MCF 10A (cell line): ENCODE measurements at regions not wholly inside any gene's neighbourhood (a gene's known extent, or its start where the extent isn't known, plus 50 kb on each side); places are given as distances from the start of the nearest gene placed in this dataset.
"Not testable (repeated sequence)": the region's sequence is repeated elsewhere in the genome, so short reads cannot be mapped to it uniquely, and the experiment has no call there.

Source experiments
- BruUV-seq: library from RNA; stranded (reverse); fragments of 400-500 nt; replicated peaks from 2 replicates; lab custom pipeline; 2021; lab: Mats Ljungman, UMichigan
- CTCF ChIA-PET: fragments of 300-600 bp; sonication (Branson Sonifier 250); formaldehyde crosslinking; extraction: SDS; loops from one replicate; lab custom pipeline; 2021; ENCODE audit warnings: antibody characterized with exemption, inconsistent platforms; lab: Yijun Ruan, JAX
- POLR2A ChIA-PET: fragments of 300-600, 350-650 bp; sonication (Branson Sonifier 250); formaldehyde crosslinking; extraction: SDS; loops from one replicate; lab custom pipeline; 2020; ENCODE audit warnings: antibody characterized with exemption, inconsistent platforms; lab: Yijun Ruan, JAX
- DNase-seq: peaks from one replicate; pipeline ENCODE4 v3.0.0-alpha.2; 2018; ENCODE audit not compliant: unreplicated experiment
- H3K27ac Mint-ChIP-seq: one replicate; pipeline ENCODE4 v1.8.0; 2022; ENCODE audit warnings: mild to moderate bottlenecking, low read depth, mixed read lengths; ENCODE audit not compliant: unreplicated experiment
- H3K27me3 Mint-ChIP-seq: one replicate; pipeline ENCODE4 v1.8.0; 2022; ENCODE audit warnings: mixed read lengths; ENCODE audit not compliant: insufficient read depth, unreplicated experiment
- H3K36me3 Mint-ChIP-seq: one replicate; pipeline ENCODE4 v1.8.0; 2022; ENCODE audit warnings: mild to moderate bottlenecking, moderate library complexity, mixed read lengths; ENCODE audit not compliant: insufficient read depth, unreplicated experiment
- H3K4me1 Mint-ChIP-seq: one replicate; pipeline ENCODE4 v1.8.0; 2022; ENCODE audit warnings: mixed read lengths; ENCODE audit not compliant: insufficient read depth, unreplicated experiment
- H3K4me3 Mint-ChIP-seq: one replicate; pipeline ENCODE4 v1.8.0; 2022; ENCODE audit warnings: mild to moderate bottlenecking, moderate library complexity, mixed read lengths; ENCODE audit not compliant: unreplicated experiment
- H3K9me3 Mint-ChIP-seq: one replicate; pipeline ENCODE4 v1.8.0; 2022; ENCODE audit warnings: mixed read lengths; ENCODE audit not compliant: unreplicated experiment
- CTCF ChIP-seq: fragments of 200-600 bp; IDR thresholded peaks from one replicate; pipeline ENCODE4 v1.8.0; 2022; ENCODE audit warnings: antibody characterized with exemption, mild to moderate bottlenecking; ENCODE audit not compliant: unreplicated experiment
- intact Hi-C: fragments of 100-400 bp; cut with micrococcal nuclease; formaldehyde crosslinking; loops from 2 replicates; pipeline ENCODE4 v1.14.1; 2022

- BruUV-seq, result no TSS peak
These were observed 125.9 kb downstream of the MFAP3L start for GRCh38 chr4:169900241-169900845.

GRCh38 chr4:169899295-169899694 lies 126.9 kb downstream of the MFAP3L start:
- no peak for TF ChIP-seq CTCF
- Mint-ChIP-seq H3K4me1 (peaks cover 17% of the 10 kb centered on the region), H3K27ac (no peak overlapping the region), H3K4me3 (no peak overlapping the region), H3K27me3 (no peaks in the 10 kb centered on the region), H3K9me3 (peaks cover 8% of the 10 kb centered on the region), H3K36me3 (no peaks in the 10 kb centered on the region)
- ChIA-PET POLR2A (no interaction called here), CTCF (no interaction called here)
- peak; percentile 29 for DNase-seq
- BruUV-seq, result no TSS peak
- intact Hi-C loops, result no loop called here

More at GRCh38 chr4:169900241-169900845, 125.9 kb downstream of the MFAP3L start:
- H3K4me1 Mint-ChIP-seq, result peaks cover 17% of the 10 kb centered on the region
- H3K27ac Mint-ChIP-seq, result no peak overlapping the region
- intact Hi-C loops, result no loop called here
- ChIA-PET CTCF (interaction anchor here (0.9 kb wide), 1 partner anchor 98 kb away, joined by 3 read pairs; no protein-coding TSS in a partner anchor), POLR2A (interaction anchor here (0.6 kb wide), 1 partner anchor 1066 kb away, joined by 3 read pairs; no protein-coding TSS in a partner anchor)
- H3K9me3 Mint-ChIP-seq, result peaks cover 8% of the 10 kb centered on the region
- peak; percentile 23 for DNase-seq
- H3K36me3 Mint-ChIP-seq, result no peaks in the 10 kb centered on the region
- H3K27me3 Mint-ChIP-seq, result no peaks in the 10 kb centered on the region
- H3K4me3 Mint-ChIP-seq, result no peak overlapping the region
- TF ChIP-seq CTCF, result no peak

GRCh38 chr4:169898095-169898494 lies 128.1 kb downstream of the MFAP3L start:
- peaks cover 17% of the 10 kb centered on the region for H3K4me1 Mint-ChIP-seq

GRCh38 chr4:169894767-169895166 lies 131.4 kb downstream of the MFAP3L start:
- POLR2A ChIA-PET, intact Hi-C loops, H3K27ac Mint-ChIP-seq, DNase-seq, BruUV-seq, H3K4me3 Mint-ChIP-seq, H3K9me3 Mint-ChIP-seq, CTCF ChIA-PET, H3K36me3 Mint-ChIP-seq, H3K27me3 Mint-ChIP-seq: not testable (repeated sequence)
- H3K4me1 Mint-ChIP-seq, result peaks cover 11% of the 10 kb centered on the region

More at GRCh38 chr4:169898095-169898494, 128.1 kb downstream of the MFAP3L start:
- H3K9me3 Mint-ChIP-seq, result peaks cover 8% of the 10 kb centered on the region
- ChIA-PET CTCF (no interaction called here), POLR2A (no interaction called here)
- TF ChIP-seq CTCF, result no peak
- intact Hi-C loops, result no loop called here
- BruUV-seq, result no TSS peak
- DNase-seq, result no peak
- no peaks in the 10 kb centered on the region for H3K36me3 Mint-ChIP-seq
- H3K27me3 Mint-ChIP-seq, result no peaks in the 10 kb centered on the region
- H3K27ac Mint-ChIP-seq, result no peak overlapping the region
- no peak overlapping the region for H3K4me3 Mint-ChIP-seq
